SHP77 treated with DMSO at 0.1 percent for 48 hours (cell line): ENCODE measurements at regions not wholly inside any gene's neighbourhood (a gene's known extent, or its start where the extent isn't known, plus 50 kb on each side); places are given as distances from the start of the nearest gene placed in this dataset.

ENCODE experiments used
- DNase-seq: peaks from one replicate; lab custom pipeline; 2025; lab: John Stamatoyannopoulos, UW

DNA sequence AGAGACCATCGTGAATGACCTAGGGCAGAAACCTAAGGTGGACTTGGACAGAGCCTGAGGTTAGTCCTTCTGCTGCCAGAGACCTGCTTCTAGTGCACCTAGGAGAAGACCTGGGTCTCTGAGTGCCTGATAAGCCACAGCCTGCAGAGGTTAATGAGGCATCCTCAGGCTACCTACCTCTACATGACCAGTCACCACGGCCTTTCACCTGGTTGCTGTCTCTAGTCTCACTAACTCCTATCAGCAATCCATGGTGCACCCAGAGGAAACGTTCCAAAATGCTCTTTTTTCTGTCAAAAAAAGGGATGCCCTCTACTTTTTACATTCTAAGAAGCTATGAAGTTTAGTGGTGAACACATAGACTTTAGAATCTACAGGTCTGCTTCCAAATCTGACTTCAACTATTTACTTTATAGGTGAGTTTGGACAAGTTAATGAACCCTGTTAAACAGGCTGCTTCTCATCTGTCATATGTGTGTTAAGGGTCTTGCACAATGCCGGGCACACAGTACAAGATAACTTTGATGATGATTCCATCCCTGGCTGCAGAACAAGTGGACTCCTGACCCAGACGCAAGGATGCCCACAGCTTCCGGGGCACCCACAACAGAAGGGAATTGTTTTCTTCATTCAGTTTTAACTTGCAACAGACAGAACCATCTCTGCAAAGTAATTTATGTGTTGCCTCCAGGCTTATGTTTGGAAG, 469.9 kb upstream of the CDH5 start:
- no peak for DNase-seq

DNA sequence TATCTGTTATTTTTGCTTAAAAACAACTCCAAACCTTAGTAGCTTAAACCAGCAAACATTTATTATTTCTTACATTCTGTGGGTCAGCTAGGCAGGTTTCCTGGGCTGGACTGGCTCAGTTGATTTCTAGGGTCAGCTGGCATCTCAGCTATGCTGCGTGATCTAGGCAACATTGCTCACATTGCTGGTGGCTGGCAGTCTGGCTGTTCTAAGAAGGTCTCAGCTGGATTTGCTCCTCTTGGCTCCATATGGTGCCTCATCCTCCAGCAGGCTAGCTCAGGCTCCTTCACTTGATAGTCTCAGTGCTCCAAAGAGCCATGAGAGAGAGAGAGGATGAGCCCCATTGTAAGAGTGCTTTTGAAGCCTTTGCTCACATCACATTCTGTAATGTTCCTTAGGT, 470.6 kb upstream of the CDH5 start:
- no peak for DNase-seq

DNA sequence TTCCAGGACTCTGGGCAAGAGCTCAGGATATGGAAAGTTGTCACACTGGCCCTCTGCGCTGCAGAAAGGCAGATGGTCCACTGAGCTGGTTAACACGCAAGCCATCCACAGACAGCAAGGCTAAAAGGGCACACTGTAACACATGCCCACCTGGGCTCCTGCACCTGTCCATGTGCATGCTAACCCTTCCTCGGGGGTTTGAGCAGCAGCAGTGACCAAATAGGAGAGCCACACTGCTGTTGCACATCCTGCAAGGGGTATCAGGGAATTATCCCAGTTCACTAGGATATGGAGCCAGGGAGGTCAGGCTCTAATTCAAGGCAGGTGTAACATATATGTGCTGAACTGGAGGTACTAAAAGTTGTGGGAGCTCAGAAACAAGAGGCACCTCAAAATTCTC, 471.0 kb upstream of the CDH5 start:
- DNase-seq, result no peak

DNA sequence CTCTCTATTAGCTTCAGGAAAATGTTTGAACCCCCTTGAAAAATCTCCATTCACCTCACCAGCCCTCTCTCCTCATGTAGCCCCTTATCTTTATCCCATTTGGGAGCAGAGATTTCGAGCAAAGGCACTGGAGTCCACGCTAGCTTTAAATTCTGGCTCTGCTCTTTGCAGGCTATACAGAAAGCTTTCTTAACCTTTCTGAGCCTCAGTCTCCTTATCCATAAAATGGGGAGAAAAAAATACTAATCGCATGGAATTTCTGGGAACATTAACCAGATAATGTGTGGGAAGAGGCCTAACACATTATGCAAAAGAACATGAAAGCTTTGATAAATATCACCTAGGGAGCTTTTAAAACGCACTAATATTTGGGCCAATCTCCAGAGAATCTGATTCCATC, 476.3 kb upstream of the CDH5 start:
- DNase-seq, result no peak

DNA sequence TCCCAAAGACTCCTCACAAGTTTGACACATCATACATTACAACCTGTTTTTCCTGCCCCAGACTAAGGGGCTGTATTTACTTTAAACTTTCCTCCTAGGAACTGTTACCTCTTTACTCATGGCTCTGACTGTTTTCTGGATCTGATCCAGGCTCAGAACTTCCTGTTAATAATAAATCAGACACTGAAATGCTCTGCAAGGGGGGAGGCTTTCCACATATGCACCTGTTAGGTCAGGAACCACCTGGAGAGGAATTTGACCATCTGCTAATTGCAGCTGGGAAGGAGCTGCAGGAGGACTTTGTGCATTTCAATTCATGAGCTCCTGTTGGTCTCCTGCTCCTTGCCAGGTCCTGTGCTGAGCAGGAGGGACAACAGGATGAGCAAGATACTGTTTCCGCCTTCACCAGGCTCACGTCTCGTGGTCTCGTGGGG, 476.9 kb upstream of the CDH5 start:
- DNase-seq, result peak; percentile 66

DNA sequence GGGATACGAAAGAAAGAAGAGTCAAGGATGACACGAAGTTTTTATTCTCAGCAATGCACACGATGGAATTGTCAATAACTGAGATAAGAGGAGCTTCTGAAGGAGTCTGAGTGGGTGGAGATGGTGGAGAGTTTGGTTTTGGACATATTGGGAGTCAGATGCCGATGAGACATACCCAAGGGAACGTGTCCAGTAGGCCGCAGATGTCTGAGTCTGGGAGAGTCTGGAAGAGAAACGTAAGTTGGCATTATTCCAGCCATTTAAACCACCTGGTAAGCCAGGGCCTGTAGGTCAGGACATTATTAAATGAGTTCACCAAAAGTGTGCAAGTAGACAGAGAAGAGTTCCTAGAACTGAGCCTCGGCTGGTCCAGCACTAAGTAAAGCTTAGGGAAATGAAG, 478.3 kb upstream of the CDH5 start:
- no peak for DNase-seq

DNA sequence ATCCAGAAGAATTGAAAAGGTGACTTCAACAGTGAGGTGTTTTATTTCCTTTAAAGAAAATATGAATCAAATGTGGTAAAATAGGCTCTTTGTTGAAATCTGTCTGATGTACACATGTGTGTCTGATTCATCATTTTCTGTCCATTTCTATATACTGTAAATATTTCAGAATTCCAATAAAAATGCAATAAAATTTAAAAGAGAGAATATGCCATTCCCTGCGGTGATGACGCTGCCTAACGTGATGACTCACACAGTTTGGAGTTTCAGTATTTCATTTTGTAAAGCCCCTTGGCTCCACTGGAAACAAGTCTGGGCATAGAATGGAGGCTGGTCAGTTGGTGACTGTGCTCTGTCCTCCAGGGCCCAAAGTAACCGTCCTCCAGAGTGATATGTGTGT, 482.5 kb upstream of the CDH5 start:
- DNase-seq, result no peak

DNA sequence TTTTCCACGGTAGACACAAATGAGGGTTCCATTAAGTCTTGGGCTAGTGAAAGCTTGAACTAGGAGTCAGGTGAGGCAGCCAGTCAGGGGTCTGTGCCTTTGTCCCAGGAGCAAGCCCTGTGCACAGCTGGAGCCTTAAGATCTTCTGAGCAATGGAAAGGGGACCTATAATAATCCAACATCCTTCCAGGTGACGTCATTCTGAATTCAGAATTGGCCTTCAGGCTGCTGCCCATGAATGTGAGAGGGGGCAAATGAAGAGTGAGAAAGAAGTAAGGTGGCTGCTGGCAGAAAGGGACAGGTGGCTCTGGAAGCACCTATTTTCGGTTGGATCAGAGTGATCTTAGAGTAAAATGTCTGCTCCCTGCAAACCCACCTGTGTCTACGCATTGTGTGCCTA, 488.1 kb upstream of the CDH5 start:
- no peak for DNase-seq

DNA sequence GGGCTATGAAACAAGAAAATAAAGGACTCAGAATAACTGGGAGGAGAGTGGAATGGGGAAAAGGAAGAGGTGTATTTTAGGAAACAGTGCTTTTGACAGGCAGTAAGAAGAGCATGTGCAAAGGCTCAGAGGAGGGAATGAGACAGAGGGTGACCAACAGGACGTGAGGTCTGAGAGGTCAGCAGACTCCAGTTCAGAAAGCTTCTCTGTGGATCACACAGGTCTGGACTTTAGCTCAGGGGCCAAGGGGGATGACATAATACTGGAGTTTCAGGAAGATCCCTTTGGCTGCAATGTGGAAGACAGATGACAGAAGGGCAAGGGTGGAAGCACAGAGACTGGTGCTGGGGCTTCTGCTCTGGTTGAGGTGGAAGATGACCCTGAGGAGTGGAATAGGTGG, 489.9 kb upstream of the CDH5 start:
- DNase-seq, result no peak

DNA sequence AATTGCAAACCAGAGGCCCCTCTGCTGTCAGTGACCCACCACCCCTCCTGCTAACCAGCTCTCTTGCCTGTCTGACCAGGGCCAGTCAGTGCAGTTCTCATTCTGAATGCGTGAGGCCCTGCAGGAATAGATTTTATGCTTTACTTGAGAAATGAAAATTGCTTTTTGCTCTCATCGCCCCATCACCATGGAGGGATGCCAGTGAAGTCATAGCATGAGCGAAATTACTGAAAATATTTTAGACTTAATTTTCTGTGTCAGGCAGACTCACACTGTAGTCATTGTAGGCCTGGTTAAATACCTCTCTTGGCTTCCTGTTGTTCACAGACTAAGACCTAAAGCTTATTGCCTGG, 490.5 kb upstream of the CDH5 start:
- DNase-seq, result no peak

DNA sequence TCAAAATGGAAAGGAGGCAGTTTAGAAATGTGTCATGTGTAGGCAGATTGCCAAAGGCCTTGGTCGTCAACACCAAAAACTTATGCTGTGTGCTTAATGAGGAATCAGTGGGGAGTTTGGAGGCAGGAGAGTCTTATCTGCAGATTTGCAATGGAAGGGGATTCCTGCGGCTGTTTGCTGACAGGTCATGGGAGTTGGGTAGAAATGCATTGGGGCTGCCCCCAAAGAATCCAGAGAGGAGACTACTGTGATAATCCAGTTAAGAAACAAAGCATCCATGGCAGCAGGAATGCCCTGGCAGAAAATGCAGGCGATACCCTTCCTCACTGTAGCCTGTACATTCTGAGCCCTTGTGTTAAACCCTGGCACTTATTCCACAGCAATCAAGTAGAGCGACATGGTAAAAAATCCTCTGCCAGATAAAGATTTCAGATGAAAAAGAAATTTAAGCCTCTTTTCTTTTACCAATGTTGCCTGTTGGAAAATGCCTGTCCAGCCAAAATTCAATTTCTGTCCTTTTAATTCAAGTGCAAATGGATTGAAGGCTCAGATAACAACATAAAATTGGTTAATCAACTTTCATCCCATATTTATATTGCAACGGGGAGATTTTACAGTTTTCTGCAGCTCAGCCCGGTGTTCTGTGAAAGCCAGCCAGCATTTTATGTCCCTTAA, 491.0 kb upstream of the CDH5 start:
- DNase-seq, result no peak

DNA sequence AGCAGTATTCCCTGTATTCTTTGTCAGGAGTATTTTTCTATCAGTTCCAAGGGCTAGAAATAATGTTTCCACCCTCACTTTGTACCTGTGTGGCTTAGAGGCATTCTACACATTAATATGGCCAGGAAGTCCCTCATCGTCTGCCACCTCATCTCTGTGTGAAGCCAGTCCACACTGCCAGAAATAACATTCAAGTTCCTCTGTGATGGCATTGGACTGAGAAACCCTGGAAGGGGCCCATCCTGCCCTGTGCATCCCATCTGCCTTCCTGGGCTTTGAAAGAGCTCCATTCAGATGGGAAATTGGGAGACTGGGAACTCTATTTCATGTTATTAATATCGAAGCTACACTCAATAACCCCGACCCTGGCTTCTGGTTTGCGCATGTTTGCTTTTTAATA, 497.2 kb upstream of the CDH5 start:
- no peak for DNase-seq

DNA sequence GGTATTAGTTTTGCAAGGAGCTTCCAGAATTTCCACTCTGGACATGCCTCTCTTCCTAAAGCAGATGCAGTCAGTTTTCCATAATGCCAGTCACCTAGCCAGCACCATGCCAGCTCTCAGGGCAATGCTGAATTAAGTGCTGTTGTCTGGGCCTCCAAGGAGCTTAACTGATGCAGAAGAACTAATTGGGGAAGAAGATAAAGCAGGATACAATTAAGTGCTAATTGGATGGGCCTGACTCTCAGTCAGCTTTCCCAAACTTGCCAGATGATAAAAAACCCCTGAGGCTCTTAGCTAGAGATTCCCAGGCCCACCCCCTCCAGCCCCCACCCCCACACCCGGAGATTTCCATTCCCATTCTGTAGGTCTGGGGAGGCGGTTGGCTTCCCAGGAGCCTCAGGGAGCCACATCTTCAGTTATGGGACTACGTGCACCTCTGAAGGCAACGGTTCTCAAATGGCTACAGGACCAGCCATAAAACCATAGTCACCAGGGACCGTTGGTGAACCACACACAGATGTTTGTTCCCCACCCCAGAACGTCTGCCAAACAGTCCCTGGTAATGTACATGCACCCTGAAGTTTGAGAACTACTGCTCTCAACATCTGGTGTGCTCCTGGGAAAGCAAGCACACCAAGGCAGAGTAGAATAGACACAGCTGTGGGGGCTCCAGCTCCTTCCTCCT, 499.1 kb upstream of the CDH5 start:
- no peak for DNase-seq

DNA sequence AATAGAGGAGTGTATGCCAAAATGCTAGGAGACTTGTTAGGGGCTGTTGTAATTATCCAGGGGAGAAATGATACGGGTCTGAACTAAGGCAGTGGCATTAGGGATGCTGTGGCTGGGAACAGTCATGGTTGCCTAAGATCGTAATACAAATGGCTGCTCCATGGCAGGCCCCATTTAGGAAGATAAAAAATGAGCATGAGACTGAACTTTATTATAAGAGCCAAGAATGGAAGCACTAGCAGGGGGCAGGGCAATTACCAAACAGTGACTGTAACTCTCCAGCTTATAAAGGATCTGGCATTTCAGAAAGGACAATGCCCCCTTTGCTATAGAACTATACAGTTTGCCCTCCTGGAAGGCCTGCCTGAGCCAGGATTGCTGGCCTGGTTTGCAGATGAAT, 503.3 kb upstream of the CDH5 start:
- no peak for DNase-seq

DNA sequence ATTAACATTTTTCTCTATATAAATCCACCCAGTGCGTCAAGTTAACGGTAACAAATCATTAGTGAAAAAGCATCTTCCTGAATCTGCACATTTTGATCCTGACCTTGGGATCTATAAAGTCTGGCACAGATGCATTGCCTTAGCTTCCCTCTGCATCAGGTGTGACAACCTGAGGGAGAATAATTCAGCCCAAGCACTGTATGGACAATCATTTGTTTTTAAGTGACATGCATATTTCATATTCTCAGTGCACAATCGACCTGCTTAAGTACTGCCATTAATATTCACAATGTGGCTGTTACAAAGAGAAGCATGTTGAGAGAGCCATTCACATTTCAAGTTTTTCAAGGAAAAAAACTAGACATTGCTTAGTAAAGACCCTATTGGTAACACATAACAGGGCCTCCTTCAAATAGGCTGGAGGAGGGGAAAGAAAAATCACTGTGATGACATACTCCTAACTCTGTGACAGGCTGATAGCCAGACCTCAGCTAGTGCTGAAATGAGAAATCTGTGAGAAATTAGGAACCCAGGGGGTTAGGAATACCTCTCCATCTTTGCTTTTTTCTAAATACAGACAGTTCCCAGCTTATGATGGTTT, 505.3 kb upstream of the CDH5 start:
- DNase-seq, result no peak

DNA sequence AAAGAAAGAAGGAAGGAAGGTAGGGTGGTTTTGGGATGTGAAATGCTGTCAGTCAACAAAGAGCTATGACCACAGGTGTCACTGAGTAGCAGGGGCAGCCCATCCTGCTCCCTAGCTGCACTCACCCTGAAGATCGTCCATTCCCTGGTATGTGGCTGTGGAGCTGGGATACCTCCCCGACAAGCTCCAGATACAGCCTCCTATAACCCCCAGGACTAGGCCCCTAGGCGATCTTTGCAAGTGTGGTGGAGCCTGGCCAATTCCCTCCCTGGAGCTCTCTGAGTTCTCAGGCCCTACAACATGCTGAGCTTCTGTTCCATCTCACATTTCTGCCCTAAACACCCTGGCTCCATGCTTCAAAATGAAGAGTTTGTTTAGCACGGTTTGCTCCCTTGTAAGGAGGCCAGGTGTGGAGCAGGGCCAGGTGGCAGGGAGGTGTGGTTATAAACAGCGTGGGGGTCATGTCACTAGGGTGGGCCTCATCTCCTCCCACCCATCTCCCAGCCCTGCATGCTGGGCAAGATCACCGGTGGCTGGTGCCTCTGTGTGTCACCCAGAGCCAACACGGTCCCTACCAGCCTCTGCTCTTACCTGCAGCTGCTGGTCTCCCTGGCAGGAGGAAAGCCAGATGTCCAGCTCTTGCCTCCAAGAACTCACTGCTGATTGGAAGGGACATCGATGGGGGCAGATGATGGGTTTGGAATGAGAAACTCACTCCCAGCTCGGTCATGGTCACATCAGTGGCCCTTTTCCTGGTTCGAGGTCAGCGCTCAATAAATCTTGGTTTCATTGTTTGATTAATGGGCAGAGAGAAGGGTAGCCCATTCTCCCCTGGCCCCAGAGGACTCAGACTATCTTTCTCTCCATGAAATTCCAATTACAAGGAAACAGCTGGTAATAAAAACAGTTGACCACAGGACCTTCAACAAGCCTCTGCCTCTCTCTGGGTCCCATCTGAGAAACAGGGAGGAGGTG, 511.0 kb upstream of the CDH5 start:
- no peak for DNase-seq

DNA sequence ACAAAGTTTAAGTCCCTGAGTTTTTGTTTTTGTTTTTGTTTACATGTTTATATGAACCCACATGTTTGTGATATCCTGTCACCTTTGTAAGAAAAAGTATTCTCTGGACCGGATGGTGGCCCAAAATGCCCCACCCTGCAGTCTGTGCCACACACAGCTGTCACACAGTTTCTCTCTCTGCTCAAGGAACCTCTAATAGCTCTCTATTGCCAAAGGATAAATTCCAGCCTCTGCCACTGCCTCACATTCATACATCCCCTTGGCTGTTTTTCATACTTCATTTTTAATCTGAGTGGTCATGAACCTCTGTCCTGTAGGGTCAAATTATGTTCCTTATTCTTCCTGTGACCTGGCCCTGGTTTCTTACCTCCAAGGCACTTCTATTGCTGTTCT, 520.3 kb upstream of the CDH5 start:
- DNase-seq, result no peak

DNA sequence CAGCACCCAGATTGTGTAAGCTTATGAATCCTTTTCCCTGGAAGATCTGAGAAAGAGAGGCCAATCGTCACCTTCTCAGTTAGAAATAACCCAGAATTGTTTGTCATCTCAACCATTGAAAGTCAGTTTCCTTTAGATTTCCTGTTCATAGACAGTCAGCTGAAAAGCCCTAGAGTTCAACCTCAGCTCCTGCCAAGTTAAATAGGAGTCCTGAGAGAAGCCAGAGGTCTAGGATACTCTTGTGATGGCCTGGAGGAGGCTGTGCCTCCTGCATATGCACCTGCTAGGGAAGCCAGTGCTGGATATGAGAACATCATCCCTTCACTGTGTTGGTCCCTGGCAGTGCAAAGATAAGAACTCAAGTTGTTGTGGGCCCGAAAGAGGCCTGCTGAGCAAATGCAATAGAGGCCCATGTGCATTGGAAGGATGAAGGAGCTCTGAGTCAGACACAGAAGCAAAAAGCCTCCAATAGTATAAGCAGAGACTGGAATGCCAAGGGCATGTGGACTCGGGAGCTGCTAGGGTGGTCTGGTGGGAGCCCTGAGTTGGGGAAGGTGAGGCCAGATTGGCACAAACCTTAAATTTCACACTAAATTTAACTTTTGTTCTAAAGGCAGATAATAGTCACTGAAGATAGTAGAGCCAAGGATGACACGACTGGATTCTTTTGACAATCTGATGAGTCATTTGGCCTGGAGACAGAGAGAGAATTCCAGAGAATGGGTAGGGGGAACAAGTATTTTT, 520.9 kb upstream of the CDH5 start:
- no peak for DNase-seq

DNA sequence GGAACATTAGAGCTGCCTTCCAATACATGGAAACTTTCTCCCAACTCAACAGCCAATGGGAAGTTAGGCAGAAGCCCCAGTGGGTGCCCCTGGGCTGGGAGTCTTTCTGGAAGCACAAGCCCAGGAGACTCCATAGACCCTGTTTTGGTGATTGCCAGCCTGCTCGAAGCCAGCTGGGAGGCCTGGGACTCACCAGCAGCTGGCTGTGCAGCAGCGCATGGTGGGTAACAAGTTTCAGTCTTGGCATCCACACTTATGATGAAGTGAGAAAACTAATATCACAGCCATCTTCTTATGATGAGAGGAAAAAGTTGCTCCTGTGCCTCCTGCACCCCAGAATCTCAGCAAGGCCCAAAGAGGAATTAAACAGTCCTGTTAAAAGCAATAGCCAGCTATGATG, 522.5 kb upstream of the CDH5 start:
- no peak for DNase-seq

DNA sequence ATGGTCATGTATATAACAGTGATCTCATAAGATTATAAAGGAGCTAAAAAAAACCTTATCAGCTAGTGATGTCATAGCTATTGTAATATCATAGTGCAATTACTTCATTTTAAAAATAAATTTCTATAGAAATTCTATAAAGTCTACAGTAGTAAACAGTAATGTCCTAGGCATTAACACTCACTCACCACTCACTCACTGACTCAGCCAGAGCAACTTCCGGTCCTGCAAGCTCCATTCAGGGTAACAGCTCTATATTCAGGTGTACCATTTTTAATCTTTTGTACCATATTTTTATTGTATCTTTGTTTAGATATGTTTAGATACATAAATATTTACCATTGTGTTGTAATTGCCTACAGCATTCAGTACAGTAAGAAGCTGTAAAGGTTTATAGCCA, 524.4 kb upstream of the CDH5 start:
- no peak for DNase-seq

DNA sequence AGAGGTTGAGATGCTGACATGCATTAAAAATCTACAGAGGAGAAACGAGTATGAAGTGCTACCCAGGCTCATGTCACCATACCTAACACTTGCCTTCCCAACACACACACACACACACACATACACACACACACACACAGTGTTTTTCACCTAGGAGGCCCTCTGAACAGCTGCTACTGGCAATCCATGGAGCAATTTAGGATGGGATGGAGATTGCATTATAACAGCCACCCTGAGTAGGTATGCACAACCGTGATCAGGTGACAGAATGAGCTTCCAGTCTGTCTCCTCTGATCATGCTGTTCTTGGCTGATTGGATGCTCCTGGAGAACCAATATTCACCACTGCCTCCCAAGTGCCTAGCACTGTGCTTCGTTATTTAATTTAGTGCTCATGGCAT, 528.5 kb upstream of the CDH5 start:
- no peak for DNase-seq
